OCI-LY3 (cell line): ENCODE measurements at regions not wholly inside any gene's neighbourhood (a gene's known extent, or its start where the extent isn't known, plus 50 kb on each side); places are given as distances from the start of the nearest gene placed in this dataset.

Experiments used
- H2AFZ ChIP-seq: fragments of 200-600, 300-600 bp; shearing (Covaris generic); 2 replicates; pipeline ENCODE4 v1.6.0; 2014; ENCODE audit warnings: antibody characterized with exemption, low read depth, low read length
- H3K27ac ChIP-seq: fragments of 200-600, 300-600 bp; sonication (generic); 2 replicates; pipeline ENCODE4 v1.5.1; 2014; ENCODE audit warnings: mild to moderate bottlenecking, low read length, moderate library complexity, mixed read lengths
- H3K27me3 ChIP-seq: fragments of 200-600, 300-600 bp; sonication (generic); 2 replicates; pipeline ENCODE4 v1.6.1; 2014; ENCODE audit warnings: low read depth, low read length, mixed read lengths
- H3K36me3 ChIP-seq: fragments of 200-600, 300-600 bp; sonication (generic); replicated peaks from 2 replicates; pipeline ENCODE3; 2014; ENCODE audit warnings: low read depth, low read length, mixed read lengths
- H3K4me1 ChIP-seq: fragments of 300-600, 200-600 bp; sonication (generic); 2 replicates; pipeline ENCODE4 v1.6.1; 2014; ENCODE audit warnings: low read length, mixed read lengths
- H3K4me2 ChIP-seq: fragments of 200-600, 300-600 bp; sonication (generic); 2 replicates; pipeline ENCODE4 v1.6.1; 2014; ENCODE audit warnings: low read length, mixed read lengths
- H3K4me3 ChIP-seq: fragments of 300-600, 200-600 bp; sonication (generic); 2 replicates; pipeline ENCODE4 v1.5.1; 2014; ENCODE audit warnings: antibody characterized with exemption, mild to moderate bottlenecking, low read length, moderate library complexity
- H3K79me2 ChIP-seq: fragments of 300-600, 200-600 bp; shearing (Covaris generic); 2 replicates; pipeline ENCODE4 v1.6.1; 2014; ENCODE audit warnings: mild to moderate bottlenecking, low read length, mixed read lengths
- H3K9ac ChIP-seq: fragments of 300-600, 200-600 bp; shearing (Covaris generic); 2 replicates; pipeline ENCODE4 v1.6.0; 2014; ENCODE audit warnings: mild to moderate bottlenecking, low read length, moderate library complexity
- H3K9me3 ChIP-seq: fragments of 200-600, 300-600 bp; shearing (Covaris generic); 2 replicates; pipeline ENCODE4 v1.6.1; 2014; ENCODE audit warnings: low read length, mixed read lengths; ENCODE audit not compliant: insufficient read depth
- H4K20me1 ChIP-seq: fragments of 200-600, 300-600 bp; sonication (generic); 2 replicates; pipeline ENCODE4 v1.6.1; 2016; ENCODE audit warnings: low read length, mixed read lengths; ENCODE audit not compliant: insufficient read depth
- CTCF ChIP-seq: fragments of 200-600, 300-600 bp; sonication (generic); IDR thresholded peaks from 2 replicates; pipeline ENCODE4 v1.5.1; 2014; ENCODE audit warnings: antibody characterized with exemption, low read length, low read depth
- EZH2phosphoT487 ChIP-seq: fragments of 200-600 bp; shearing (Covaris generic); IDR thresholded peaks from 2 replicates; pipeline ENCODE4 v1.6.1; 2018; ENCODE audit warnings: antibody characterized with exemption, mixed run types, low read depth

- Histone ChIP-seq H4K20me1 (no peaks in the 10 kb centered on the region), H3K9me3 (no peaks in the 10 kb centered on the region), H3K79me2 (no peaks in the 10 kb centered on the region), H3K36me3 (no peaks in the 10 kb centered on the region), H3K4me3 (no peak overlapping the region), H3K27me3 (0 out of 2 replicates have a peak, but pooled peaks cover 3% of the 10 kb centered on the region), H2AFZ (no peak overlapping the region), H3K4me2 (no peak overlapping the region), H3K4me1 (no peaks in the 10 kb centered on the region), H3K27ac (no peak overlapping the region), H3K9ac (no peak overlapping the region)
- TF ChIP-seq EZH2phosphoT487 (no peak), CTCF (no peak)
Observed at GRCh38 chr3:25376340-25376739, 51.7 kb upstream of the RARB start.

- Histone ChIP-seq H3K79me2 (no peaks in the 10 kb centered on the region), H3K4me2 (no peak overlapping the region), H3K4me3 (no peak overlapping the region), H4K20me1 (no peaks in the 10 kb centered on the region), H3K9ac (no peak overlapping the region), H3K27me3 (0 out of 2 replicates have a peak, but pooled peaks cover 3% of the 10 kb centered on the region), H3K27ac (no peak overlapping the region), H3K9me3 (no peaks in the 10 kb centered on the region), H3K4me1 (no peaks in the 10 kb centered on the region), H3K36me3 (no peaks in the 10 kb centered on the region), H2AFZ (no peak overlapping the region)
- no peak for TF ChIP-seq EZH2phosphoT487
- TF ChIP-seq CTCF: no peak
Observed at GRCh38 chr3:25377042-25377441, 51.0 kb upstream of the RARB start.
